NCI-H1048 (cell line): ENCODE measurements at regions not wholly inside any gene's neighbourhood (a gene's known extent, or its start where the extent isn't known, plus 50 kb on each side); places are given as distances from the start of the nearest gene placed in this dataset.
A peak's percentile ranks its signal among the peaks of the same experiment; 100 is the strongest.

Experiments used
- DNase-seq: peaks from one replicate; lab custom pipeline; 2025; lab: John Stamatoyannopoulos, UW

DNA sequence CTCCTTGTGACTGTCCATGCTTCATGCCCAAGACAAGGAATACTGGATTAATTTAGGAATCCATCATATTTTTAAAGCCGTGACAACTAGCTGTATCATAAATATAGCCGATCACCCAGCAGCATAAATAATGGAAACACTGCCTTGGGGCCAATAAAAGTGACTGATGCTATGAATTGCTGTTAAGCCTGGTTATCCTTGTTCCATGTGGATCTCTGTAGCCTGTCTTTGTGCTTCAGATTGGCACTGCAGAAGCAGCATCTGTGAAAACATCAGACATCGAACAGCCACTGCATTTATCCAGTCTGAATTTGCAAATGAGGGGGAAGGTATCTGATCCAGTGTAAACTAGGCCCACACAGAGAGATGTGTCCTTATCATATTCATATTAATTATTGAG is 1181.8 kb downstream of the SORCS1 start:
- DNase-seq, result no peak

DNA sequence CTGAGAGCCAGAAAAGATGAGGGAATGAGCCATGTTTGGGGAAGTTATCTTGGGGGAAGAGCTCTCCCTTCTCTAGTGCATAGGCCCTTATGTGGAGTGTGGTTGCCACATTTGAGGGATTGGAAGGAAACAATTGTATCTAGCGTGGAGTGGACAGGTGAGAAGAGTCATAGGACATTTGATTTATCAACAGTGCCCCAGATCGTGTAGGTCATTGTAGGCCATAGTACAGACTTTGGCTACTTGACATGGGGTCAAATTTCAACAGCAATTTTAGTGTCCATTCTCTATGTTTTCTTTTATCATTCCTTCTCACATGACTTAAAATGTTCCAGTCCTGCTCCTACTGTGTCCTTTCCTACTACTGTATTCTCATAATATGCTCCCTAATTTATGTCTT is 1182.8 kb downstream of the SORCS1 start:
- no peak for DNase-seq

DNA sequence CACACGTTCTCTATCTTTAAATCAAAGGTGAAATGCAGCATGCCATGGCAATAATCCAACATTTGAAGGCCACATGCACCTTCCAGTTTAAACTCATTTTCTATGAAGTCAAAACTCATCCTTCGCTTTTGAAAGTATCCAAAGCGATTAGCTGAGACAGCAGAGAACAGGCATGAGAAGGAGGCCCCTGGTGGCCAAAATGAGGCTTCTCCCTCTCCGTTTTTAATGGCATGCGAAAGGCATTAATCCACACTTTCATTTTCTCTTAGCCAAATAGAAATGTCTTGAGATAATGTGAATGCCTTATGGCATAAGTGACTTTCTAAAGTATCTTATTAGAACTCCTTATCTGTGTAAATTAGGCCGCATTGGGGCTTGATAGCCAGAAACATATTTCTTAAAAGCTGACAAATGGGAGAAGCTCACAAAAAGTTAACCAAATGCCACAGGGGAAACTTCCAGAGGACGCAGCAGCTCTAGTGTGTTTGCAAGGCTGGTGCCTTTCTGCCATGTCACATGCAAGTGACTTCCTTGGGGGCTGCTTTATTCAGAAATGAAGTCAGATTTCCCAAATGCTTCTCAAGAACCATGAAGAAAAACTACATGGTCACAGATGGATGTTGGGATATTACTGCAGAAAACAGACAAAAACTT is 1189.6 kb downstream of the SORCS1 start:
- no peak for DNase-seq

DNA sequence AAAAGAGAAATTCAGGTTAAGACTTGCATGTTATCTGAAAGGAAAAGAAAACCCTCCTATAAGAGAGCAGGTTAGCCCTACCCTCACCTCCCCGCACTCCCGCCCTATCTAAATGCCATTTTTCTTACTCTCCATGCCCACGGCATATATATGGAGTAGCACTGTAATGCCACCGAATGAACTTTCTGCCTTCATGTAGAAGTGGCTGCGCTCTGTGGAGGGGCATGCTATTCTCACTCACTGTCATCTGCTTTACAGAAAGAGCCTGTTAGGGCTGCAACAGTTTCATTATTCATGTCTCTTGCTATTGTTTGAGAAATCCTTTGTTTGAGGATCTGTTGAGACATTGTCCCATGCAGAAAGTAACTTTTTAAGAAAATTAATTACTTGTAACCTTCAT is 1190.6 kb downstream of the SORCS1 start:
- no peak for DNase-seq

DNA sequence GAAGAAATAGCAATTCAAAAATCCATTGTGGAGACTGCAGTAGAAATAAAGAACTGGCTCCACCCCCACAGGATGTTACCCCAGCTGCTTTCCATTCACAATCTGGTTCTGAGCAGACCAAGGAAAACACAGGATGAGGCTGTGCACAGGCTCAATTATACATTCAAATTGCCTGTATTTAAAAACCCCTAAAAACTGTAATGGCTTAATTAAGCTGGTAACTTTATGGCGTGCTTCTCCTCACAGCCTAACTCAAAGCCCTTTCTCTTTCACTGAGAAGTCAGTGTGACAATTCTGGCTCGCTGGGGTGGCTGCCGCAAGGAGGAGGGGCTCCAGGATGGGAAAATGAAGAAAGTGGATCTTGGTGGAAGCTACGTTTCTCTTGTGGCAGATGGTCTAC is 1191.1 kb downstream of the SORCS1 start:
- DNase-seq, result no peak

DNA sequence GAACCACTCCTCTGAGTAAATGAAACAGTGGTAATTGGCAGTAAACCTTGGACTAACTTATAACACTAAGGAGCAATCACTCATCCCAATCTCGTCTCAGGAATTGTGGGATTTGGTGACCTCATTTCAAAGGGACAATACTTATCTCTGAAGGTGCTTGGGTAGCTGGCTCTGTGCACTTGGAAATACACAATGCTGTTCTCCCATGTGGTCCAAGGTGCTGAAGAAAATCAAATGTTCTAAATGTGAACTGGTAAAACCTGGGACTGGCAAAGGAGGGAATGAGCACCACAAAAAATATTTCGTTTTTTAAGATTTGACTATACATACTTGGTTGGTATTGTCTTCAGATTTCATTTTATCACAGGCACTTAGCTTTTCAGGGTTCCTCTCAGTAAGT is 1193.0 kb downstream of the SORCS1 start:
- no peak for DNase-seq

DNA sequence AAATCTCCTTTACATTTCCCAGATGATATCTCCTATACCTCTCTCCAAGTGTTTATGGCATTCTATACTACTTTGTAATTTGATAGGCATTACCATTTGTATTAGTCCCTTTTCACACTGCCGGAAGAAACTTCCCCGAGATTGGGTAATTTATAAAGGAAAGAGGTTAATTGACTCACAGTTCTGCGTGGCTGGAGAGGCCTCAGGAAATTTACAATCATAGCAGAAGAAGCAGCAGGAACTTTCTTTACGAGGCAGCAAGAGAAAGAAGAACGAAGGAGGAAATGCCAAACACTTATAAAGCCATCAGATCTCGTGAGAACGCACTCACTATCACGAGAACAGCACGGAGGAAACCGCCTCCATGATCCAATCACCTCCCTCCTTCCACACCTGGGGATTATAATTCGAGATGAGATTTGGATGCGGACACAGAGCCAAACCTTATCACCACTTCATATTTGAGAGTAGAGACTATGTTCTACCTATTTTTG is 1194.6 kb downstream of the SORCS1 start:
- DNase-seq, result no peak

DNA sequence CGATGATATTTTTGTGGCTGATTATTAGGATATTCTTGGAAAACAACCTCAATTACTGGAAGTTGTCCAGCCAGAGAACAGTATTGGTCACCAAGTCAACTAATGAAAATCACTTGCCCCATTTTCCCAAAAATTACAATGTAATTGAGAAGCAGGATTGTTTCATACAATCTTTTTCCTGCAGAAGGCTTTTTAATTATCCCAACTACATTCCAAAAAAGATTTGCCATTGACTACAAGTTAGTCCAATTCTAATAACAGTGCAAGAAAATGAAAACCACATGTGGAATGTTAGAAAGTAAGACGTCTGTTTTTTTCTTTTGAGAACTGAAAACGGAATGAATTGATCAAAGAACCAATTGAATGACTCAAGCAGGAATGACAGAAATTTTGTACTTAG is 1195.8 kb downstream of the SORCS1 start:
- DNase-seq, result no peak

DNA sequence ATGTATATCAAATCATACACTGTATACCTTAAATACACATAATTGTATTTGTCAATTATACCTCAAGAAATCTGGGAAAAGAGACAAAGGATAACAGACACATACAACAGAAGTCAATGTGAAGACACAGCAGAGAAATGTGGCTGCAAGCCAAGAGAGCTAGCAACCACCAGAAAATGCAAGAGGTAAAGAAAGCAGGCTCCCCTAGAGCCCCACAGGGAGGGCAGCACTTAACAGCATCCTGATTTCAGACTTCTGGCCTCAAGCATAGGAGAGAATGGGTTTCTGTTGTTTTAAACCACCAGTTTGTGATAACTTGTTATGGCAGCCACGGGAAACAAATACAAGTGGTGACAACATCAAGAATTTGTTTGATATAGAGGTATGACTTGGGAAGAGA is 1197.2 kb downstream of the SORCS1 start:
- DNase-seq, result no peak

DNA sequence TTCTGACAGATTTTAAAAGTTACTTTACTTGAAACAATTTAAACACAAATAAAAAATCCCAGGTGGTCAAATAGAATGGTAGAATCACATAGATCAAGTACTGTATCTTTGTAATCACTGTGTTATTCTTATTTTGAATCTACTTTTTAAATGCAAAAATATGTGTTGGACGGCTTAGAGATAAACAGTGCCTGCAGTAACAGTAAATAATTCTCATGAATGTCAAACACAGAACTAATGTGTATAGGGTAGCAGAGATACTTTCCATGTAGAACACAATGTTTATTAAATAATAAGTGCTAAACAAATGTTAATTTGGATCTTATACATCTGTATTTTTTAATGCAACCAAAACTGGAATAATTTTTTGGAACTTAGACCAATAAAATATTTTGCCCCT is 1199.4 kb downstream of the SORCS1 start:
- no peak for DNase-seq

DNA sequence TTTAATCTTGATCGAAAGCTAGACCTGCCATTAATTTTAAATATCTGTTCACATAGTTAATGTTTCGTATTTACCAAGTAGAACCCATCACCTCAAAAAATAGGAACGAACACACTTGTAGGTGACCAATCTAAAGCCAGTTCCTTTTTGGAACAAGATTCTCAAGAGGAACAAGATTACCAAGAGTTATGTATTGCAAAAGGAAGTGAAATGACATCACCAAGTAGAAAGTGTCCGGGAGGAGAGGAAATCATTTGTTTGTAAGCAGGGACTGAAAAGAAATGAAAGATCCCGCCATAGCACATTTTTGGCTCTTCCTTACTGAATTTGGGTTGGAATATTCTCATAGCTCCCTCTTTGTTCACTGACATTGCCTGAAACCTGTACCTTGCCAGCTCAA is 1200.5 kb downstream of the SORCS1 start:
- DNase-seq, result no peak

DNA sequence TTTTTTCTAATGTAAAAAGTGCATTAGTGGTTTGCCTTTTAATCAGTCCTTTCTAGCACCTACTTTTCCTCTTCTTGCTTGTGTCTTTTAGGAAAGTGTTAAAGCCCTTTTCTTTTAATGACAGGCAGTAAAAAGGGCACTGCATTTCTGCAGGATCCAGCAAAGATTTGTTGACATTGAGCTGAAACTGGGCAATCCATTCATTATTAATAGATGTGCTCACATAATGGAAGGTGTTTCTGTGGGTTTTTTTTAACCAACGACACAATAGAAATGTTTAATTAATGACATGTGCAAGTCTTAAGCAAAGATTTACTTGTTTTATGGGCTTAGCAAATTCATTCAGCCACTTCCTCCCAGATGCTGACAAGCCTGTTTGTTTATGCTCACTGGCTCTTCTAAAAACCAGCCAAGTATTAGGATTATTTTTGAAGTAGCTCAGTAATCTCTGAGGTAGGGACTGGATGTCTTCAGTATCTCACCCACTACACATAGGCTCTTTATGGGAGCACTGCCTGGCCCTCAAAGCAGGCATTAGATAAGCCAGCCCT is 1201.1 kb downstream of the SORCS1 start:
- DNase-seq, result no peak

DNA sequence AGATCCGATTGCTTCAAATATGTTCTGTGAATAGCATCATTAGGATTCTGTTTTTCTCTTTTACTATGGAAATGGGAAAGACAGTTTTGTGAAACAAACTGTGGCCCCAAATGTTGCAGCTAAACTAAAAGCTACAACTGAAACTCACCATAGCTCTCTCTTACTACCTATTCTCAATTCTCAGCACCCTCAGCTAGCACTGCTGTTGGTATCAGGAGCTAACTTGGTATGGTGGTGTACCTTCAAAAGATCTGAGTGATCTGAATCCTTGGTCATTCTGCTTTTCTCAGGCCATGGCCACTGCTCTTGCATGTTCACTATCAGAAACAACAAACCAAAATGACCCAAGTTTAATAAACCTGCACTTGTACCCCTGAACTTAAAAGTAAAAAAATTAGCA is 1208.0 kb downstream of the SORCS1 start:
- DNase-seq, result no peak

DNA sequence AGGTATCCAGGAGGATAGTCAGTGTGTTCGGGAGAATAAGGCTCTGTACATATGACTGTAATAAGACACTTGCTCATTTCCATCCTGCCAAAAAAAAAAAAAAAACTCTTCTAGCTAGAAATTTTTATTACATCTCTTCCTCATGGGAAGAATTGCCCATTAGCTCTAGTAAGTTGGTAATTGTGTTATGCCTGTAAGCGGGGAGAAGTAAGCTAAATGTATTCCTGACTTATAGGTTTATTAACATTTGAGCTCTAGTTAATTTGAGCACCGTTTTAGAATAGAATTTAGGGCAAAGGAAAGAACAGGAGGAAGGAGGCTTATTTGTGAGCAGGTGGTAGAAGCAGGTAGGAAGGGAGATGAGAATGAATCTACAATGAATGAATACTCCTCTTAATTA is 1210.6 kb downstream of the SORCS1 start:
- DNase-seq, result no peak

DNA sequence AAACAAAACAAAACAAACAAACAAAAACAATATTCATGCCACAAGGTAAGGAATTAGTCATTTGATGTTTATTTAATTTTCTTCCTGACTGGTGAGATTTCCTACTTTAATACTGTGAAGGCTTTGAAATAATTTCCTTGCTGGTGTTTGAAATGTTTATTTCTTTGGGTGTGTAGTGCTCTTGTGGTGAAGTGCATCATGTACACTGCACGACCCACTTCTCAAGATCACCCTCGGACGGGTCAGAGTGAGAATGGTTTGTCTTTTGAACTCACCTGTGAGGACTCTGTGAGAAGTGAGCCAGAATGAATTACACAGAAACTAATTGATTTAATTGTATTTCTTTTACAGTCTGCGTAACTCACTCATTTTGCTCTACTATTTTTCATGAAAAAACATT is 1211.5 kb downstream of the SORCS1 start:
- DNase-seq, result no peak

DNA sequence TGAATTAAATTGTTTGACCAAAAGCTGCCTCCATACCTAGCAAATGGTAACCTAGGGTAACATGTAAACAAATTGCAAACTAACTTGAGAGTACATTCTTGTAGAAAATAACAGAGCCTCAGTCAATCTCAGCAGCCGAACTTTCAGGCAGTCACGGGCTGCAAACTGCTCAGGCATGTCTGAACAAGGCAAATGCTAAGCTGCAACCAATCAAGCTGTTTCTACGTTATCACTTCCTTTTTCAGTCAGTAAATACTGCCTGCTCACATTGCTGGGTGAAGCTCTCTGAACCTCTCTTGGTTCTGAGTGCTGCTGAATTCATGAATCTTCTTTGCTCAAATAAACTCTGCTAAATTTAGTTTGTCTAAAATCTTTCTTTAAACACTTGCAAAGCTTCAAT is 1212.4 kb downstream of the SORCS1 start:
- DNase-seq, result no peak

DNA sequence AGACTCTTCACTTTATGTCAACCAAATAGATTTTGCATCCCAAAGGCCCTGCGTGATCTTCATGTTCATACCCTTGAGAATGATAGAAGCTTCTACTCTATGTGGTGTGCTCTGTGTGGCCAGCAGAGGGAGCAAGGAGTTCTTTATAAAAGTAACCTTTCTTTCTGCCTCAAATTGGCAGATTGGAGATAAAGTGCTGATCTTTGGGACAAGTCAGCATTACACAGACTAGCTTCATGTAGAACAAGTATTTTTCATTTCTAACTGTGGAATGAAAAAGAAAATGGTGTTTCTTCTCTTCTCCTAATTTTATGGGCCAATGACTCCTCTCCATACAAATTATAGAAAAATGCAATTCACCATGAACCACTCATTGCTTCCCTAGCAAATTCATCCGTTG is 1214.1 kb downstream of the SORCS1 start:
- DNase-seq, result peak; percentile 7

DNA sequence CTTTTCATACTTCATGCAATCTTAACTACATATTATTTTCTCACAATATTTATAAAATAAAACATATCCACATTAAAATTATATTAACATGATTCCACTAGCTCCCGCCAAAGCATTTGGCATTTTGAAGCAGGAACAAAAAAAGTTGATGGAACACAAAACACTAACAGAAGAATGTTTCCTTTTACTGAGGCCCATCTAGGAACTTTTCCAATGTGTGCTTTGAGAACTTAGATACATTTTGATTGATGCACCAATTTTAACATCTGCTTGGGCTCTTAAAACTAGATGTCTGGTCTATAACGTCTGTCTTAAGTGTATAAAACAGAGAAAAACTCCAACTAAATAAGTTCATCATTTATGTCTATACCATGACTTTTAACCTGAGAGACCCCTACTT is 1214.8 kb downstream of the SORCS1 start:
- DNase-seq, result no peak

DNA sequence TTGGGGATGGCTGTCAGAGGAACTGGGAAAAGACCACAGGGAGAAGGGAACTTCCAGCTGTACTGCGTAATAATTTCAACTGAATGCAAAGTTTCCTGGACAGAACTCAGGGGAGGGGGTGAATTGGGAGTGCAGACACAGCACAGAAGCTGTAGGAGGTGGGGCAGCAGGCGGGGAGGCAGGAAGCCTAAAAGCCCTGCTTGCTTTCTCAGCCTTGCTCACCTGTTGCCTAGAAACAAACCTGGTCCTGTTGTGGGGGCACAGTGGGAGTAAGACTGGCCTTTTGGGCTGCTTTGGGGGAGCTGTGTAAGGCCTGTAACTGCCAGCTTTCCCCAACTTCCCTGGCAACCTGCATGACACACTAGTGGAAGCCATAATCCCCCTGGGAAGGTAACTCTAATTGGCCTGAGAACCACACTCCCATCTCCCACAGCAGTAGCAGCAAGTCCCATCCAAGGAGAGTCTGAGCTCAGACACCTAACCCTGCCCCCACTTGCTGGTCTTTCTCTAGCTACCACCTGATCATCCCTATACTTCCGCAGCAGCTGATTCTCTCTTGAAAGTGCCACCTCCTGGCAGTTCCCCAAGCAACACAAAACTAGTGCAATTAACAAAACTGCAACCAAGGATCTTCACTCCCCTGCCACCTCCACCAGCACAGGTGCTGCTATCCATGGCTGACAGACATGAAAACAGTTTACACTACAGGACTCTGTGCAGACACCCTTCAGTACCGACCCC is 1239.3 kb downstream of the SORCS1 start:
- DNase-seq, result no peak

DNA sequence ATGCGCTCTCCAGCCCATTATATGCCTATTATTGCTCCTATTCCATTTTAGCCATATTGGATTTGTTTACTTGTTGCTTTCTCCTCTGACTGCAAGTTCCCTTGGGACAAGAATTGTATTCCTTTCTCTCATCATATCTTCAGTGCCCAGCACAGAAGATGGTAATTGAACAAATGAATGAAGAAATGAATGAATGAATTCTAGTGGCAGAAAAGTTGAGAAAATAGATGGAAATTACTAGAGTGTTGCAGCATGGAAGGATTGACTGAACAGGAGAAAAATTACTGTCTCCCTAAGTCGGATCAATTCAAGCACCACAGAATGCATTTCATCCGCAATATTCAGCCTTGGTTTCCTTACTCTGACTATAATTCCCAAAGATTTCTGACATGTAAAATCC is 1243.2 kb downstream of the SORCS1 start:
- DNase-seq, result no peak

DNA sequence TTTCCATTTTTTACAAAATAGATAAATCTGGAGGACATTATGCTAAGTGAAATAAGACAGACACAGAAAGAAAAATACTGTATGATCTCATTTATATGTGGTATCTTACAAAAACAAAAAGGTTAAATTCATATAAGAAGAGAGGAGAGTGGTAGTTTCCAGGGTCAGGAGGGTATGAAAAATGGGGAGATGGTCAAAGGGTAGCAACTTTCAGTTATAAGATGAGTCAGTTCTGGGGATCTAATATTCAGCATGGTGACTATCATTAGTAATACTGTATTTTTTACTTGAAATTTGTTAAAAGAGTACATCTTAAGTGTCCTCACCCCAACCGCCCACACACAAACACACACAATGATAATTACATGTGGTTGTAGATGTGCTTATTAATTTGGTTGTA is 1250.1 kb downstream of the SORCS1 start:
- DNase-seq, result no peak

DNA sequence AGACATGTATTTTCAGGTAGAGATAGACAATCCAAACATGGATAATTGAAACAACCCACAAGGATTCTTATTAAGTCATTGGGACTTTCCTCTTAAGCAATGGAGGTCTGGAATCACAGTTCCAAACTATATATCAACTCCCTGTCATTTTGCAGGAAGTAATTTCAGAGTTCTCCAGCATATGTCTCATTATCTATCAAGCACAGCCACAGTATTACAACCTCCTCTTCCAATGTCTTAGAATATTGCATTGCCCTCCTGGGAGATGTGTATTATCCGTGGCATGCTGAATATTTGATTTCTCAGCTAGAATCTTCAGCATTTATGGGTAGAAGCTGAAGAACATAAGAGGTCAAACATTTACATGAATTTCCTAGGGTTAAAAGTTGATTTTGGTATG is 1255.8 kb downstream of the SORCS1 start:
- DNase-seq, result no peak

DNA sequence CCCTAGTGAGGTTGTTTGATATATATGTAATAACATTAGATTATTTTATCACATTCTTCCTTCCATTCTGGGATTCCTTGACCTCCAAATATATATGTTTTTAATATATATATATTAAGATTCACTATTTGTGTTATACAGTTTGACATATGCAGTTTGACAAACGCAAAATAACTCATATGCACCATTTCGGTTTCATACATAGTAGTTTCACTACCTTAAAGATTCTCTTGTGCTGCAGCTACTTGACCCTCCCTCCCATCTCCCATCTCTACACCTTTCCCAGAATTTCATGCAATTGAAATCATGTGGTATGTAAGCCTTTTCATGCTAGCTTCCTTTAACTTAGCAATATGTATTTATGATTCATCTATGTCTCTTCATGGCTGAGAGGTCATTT is 1244.4 kb downstream of the SORCS3 start:
- DNase-seq, result no peak

DNA sequence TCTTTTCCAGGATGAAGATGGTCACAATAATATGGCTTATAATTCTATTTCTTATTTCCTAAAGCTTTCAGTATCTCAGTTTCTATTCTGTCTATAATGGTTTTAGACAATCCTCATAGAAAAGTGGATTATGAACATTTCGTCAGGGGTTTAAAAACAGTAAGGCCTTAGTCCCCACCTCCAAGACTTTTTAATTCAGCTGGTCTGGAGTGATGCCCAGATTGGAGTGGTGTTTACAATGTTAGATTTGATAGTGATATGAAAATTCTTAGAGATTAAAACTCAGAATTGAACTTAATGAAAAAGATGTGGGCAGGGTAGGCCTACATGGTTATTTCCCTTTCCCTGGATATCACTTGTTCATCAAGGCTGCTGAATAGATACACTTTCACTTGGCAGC is 1238.3 kb downstream of the SORCS3 start:
- DNase-seq, result no peak
